ENCODE measurements at regions not wholly inside any gene's neighbourhood (a gene's known extent, or its start where the extent isn't known, plus 50 kb on each side); places are given as distances from the start of the nearest gene placed in this dataset.

- no peak for TF ChIP-seq NFYB (CRISPR knock-in tag; conservative IDR thresholded peaks at IDR 0.05; ENCODE audit: low read depth)
- TF ChIP-seq SMAD3 (CRISPR knock-in tag; IDR thresholded peaks at IDR 0.05; ENCODE audit: borderline replicate concordance), result no peak
- no peak for TF ChIP-seq ZBTB43 (CRISPR knock-in tag; IDR thresholded peaks at IDR 0.05)
- TF ChIP-seq JUN (CRISPR knock-in tag; IDR thresholded peaks at IDR 0.05), result no peak
- no peak for TF ChIP-seq ARID4B (CRISPR knock-in tag; IDR thresholded peaks at IDR 0.05; ENCODE audit: borderline replicate concordance)
- no peak for TF ChIP-seq ETV6 (CRISPR knock-in tag; IDR thresholded peaks at IDR 0.05)
- TF ChIP-seq ZNF121 (CRISPR knock-in tag; IDR thresholded peaks at IDR 0.05), result no peak
- no peak for TF ChIP-seq JAZF1 (CRISPR knock-in tag; IDR thresholded peaks at IDR 0.05)
- TF ChIP-seq TEAD1 (CRISPR knock-in tag; IDR thresholded peaks at IDR 0.05), result no peak
- TF ChIP-seq ATF1 (CRISPR knock-in tag; IDR thresholded peaks at IDR 0.05), result no peak
Observed at GRCh38 chr3:35257641-35258040, 381.7 kb upstream of the ARPP21 start (continued).

GRCh38 chr3:35262406-35262805 lies 376.9 kb upstream of the ARPP21 start:
- no peaks in the 10 kb centered on the region for H3K36me3 Mint-ChIP-seq
- no peak for TF ChIP-seq GABPB1 (CRISPR knock-in tag; IDR thresholded peaks at IDR 0.05)
- TF ChIP-seq PRRX2 (CRISPR knock-in tag; IDR thresholded peaks at IDR 0.05), result no peak
- TF ChIP-seq PRDM15 (CRISPR knock-in tag; IDR thresholded peaks at IDR 0.05), result no peak
- TF ChIP-seq ZSCAN18 (CRISPR knock-in tag; IDR thresholded peaks at IDR 0.05), result no peak
- TF ChIP-seq ZNF532 (CRISPR knock-in tag; IDR thresholded peaks at IDR 0.05; ENCODE audit: borderline replicate concordance), result no peak
- no peak for TF ChIP-seq NR1H2 (CRISPR knock-in tag; IDR thresholded peaks at IDR 0.05)
- no peaks in the 10 kb centered on the region for H3K9me3 Mint-ChIP-seq
- H3K4me1 Mint-ChIP-seq, result no peaks in the 10 kb centered on the region
- no peak for ATAC-seq
- no peak overlapping the region for H3K4me3 Mint-ChIP-seq
- ChIA-PET CTCF (no interaction called here), POLR2A (no interaction called here)
- no peak overlapping the region for H3K27ac Mint-ChIP-seq
- no peak for DNase-seq (ENCODE audit: low spot score)
- no peaks in the 10 kb centered on the region for H3K27me3 Mint-ChIP-seq (ENCODE audit: low read depth)

Measured in WTC11 (cell line).